ENCODE measurements at regions not wholly inside any gene's neighbourhood (a gene's known extent, or its start where the extent isn't known, plus 50 kb on each side); places are given as distances from the start of the nearest gene placed in this dataset.
"Not testable (repeated sequence)": the region's sequence is repeated elsewhere in the genome, so short reads cannot be mapped to it uniquely, and the experiment has no call there.

DNA sequence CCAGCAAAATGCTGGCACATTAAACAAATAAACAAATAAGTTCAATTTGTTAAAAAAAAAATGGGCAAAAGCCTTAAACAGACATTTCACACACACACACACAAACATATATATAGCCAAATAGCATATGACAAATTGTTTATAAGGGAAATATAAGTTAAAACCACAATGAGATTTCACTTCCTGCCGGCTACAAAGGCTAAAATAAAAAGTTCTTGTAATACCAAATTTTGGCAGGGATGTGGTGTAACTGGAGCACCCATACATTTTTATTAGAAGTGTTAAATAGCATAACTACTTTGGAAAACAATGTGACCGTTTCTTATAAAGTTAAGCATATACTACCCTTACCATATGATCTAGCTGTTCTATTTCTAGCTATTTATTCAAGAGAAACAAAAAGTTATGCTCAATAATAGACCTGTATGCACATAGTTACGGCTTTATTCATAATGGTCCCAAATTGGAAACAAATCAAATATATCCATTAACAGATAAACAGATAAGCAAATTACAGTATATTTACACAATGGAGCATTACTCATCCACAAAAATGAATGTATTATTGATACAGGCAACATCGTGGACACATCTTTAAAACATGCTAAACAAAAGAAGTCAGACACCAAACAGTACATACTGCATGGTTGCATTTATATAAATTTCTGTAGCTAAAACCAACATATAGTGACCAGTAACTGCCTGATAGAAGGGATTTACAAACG, 93.9 kb downstream of the EOMES start:
- DNase-seq: no peak

DNA sequence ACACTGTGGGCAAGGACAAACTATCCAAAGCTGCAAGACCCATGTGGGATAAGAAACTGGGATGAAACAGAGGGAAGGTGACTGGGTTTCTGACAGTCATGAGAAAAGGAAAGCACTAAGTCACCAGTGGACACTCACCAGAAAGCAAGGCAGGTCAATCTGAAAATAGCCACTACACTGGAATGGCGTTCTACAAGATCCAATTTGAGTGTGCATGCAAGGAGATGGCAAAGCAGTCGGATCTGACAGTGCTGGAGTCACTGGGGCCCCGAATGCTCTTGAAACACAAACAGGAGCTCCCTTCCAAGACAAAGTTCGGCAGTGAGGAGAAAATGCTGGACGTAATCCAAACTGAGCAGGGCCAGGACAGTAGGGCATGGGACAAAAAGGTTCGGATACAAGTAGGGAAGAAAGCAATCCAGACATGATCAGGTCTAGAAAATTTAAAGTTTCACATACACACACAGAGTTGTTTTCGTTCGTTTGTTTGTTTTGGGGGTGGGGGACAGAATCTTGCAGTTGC, 95.5 kb downstream of the EOMES start:
- DNase-seq: no peak

DNA sequence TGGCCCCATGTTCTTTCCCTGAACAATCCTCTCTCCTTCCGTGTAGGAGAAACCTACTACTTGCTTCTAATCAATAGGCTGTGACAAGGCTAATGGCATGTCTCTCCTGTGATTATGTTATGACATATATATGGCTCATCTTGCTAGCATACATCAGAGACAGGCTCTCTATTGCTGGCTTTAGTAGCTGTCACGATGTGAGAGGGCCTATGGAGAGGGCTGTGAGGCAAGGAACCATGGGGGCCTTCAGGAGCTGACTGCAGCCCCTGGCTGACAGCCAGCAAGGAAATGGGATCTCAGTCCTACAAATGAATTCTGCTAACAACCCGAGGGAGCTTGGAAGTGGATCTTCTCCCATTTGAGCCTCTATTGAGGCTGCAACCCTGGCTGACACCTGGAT, 96.3 kb downstream of the EOMES start:
- no peak for DNase-seq

DNA sequence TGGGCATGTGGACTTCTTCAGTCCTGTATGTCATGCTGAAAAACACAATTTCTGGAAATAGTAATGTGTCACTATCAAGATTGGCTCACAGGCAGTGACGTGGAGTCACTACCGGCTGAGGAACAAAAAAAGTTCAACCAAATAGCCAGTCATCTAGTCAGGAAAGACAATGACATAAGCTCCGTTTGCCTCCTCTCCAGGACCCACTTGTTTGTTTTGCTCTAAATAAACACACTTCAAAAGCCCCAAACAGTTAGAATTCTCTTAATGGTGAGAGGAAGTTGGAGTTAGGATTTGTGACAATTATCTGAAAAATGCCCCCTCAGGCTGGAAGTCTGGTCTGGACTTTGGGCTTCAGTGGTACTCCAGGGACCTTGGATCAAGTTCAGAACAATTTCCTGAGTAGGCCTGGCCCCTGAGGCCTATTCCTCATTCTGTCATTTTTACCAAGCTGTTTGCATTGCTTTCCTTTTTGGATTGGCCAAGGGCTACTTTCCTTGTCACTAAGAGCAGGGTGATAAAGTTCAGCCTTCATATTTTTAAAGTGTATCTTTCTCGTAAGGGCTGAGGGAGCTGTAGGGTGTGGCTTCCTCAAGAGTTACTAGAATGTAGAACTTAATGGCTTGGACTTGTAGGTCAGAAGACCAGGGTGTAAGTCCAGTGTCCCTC, 98.9 kb downstream of the EOMES start:
- DNase-seq: no peak

DNA sequence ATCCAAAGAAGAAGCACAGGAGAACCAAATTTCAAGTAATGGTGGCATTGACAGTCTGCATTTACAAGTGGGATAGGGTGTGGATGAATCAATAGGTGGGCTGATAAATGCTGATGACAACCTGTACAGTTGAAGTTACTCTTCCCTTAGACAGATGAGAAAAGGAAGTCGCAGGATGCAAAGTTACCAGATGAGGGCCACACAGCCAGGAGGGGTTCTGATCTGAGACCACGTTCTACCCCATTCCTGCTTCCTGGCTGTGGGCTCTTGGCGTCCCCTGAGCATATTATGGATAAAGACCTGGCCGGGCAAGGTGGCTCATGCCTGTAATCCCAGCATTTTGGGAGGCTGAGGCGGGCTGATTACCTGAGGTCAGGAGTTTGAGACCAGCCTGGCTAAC, 104.6 kb downstream of the EOMES start:
- no peak for DNase-seq

DNA sequence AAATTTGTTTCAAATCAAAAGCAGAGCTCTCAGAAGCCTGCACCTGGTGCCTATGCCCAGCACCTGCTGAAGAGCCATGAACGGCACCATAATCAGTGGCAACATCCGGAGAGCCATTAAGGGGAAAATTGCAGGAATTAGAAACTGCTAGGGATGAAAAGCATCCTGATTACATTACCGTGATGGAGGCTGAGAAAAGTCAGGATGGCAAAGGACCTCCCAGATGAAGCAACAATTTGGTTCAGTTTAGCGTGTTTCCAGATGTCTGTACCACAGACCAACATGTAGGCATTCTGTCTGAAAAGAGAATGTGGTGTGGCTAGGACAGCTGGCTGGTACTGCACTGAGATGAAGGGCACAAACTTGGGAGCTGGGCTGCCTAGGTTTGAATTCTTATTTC, 106.1 kb downstream of the EOMES start:
- peak; percentile 62 for DNase-seq

DNA sequence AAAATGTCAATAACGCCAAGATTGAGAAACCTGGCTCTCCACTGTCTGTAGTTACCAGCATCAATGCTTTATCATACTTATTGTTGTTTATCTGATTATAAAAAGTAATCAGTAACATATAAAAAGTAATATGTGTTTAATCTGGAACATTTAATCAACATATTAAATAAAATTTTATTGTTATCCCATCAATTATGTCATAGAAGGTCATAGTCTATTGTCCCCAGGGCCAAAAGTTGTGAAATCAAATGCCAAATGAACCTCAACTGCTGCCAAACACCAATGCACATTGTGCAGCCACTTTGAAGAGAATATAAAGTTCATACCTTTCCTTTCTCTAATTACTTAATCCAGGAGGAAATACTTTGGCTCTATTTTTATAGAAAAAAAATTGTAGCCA, 106.6 kb downstream of the EOMES start:
- no peak for DNase-seq

DNA sequence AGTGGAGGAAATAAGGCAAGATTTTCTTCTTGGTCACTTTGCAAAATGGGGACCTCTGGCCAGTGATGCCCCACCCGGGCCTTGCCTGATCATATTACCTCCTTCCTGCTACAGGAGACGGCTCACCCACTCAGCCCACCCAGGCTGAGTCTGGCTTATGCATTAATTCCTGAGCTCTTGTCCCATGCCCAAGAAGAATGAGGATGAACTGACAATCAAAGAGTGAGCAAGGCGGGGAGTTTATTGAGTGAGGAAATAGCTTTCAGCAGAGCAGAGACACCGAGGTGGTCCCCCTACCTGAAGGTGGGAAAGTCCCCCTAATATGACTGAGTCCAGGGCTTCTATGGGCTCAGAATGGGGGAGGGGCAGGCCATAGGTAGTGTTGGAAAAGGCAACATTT, 107.5 kb downstream of the EOMES start:
- DNase-seq: no peak

DNA sequence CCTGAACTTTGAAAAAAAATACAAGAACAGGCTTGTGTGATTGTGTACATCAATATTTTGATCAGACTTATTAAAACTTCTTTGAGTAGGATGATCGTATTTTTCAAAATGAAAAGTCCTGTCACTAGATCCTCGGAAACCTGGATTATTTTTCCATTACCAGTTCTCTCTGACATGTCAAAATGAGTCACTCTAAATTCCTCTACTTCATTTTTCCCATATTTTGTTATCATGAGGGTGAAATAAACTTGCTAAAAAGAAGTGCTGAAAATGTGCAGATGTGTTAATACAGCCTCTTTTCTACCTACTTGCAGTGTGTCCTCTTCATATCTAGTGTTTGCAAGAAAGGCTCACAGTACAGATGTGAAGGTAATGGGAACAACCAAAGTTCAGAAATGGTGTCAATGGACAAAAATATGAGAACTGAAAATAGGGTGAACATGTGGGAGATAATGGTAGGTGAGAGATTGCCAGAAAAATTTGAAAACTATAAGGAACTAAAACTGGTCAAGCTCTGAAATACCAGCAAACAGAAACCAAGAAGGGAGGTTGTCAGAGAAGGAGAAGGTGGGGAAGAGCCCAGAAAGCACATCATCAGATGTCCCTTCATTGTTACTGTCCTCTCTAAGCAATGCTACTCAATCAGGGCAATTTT, 108.2 kb downstream of the EOMES start:
- no peak for DNase-seq

DNA sequence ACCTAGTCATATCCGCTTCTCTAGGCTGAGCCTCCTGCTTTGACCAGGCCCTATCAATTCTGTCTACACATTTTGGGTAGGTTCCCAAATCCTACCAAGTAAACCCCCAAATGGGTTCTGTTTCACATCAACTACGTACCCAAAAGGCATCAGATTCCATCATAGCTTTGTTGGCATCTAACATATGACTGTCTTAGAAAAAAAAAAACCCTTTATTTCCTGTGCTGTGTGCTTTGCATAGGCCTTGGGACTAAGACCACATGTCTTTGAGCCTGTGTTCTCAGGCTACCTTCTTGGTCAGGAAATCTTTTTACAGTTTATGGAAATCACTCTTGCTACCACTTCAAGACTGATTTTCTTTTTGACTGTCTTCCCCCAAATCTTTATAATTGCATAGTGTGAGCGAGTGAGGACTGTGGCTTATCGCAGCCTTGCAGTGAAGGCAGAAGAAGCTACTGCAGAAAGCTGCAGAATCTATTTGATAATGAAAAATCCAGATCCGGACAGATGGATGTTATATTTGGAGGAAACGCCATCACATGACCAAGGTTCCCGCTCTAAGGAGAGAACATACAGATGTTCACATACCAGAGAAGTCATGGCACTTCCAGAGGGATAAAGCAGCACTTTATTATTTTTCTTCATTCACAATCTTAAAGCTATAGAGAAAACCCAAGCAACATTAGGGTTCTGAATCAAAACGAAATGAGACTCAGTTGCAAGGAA, 111.2 kb downstream of the EOMES start:
- no peak for DNase-seq

DNA sequence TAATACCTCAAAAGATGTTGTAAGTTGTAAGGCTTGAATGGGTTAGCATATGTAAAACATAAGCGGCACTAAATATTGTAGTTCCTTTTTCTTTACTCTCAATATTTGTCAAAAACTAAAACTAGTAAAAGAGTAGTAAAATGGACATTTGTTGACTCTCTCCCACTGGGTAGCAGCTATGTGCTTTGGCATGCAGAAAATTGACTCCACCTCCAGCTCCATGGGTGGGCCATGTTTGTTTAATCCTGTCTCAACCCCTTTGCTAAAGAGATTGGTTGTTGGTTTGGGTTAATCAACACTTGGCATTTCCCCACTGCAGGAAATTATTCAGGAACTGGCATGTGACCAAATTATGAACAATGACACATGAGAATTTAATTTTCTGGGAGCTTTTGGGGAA, 114.8 kb downstream of the EOMES start:
- DNase-seq: no peak

DNA sequence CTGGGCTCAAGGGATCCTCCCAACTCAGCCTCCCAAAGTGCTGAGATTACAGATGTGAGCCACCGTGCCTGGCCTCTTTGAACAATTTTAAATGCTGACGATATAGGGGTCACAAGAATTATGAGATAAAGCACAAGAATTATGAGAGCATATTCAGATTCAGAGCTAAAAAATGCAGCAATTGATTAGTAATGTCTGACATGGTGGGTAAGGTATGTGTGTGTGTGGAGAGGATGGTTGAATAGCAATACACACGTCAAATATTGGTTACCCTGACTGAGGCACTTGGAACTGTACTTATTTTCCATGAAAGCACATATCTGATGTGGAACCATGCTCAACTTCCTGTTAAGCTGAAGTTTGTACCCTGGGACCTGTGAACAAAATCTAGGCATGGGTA, 115.6 kb downstream of the EOMES start:
- DNase-seq: no peak

DNA sequence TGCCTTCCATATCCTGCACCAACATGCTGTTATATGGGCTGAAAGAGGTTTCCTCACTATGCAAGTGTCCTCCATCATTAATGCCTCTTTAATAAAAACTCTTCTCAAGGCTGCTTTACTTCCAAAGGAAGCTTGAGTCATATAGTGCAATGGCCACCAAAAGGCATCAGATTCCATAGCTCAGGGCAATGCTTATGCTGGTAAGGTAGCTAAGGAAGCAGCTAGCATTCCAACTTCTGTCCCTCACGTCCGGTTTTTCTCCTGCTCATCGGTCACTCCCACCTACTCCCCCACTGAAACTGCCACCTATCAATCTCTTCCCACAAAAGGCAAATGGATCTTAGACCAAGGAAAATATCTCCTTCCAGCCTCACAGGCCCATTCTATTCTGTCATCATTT, 117.1 kb upstream of the SLC4A7 start:
- DNase-seq: not testable (repeated sequence)

DNA sequence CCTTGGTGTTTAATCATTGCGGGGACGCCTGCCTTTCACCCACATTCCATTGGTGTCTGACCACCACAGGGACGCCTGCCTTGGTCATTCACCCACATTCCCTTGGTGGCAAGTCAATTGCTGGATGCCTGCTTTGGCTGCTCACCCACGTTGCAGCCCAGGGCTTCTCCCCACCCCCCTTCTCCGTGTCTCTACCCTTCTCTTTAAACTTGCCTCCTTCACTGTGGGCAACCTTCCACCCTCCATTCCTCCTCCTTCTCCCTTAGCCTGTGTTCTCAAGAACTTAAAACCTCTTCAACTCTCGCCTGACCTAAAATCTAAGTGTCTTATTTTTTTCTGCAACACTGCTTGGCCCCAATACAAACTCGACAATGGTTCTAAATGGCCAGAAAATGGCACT, 115.6 kb upstream of the SLC4A7 start:
- not testable (repeated sequence) for DNase-seq

DNA sequence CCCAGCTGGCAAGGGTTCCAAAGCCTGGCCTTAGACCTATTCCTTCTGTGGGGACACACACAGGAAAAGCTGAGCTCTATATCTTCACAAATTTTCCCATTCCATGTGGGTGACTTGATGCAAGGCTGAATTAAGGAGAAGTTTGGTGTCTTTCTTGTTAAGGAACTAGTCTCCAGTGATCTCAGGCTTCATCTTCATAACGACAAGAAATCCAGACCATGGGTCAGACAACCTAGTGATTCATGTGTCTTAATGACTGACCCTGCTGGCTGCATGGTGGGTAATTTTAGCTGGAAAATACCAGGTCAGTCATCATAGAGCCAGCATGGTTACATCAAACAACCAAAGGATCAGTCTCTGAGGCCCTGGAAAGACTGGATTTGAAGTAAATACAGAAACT, 112.7 kb upstream of the SLC4A7 start:
- DNase-seq: no peak

DNA sequence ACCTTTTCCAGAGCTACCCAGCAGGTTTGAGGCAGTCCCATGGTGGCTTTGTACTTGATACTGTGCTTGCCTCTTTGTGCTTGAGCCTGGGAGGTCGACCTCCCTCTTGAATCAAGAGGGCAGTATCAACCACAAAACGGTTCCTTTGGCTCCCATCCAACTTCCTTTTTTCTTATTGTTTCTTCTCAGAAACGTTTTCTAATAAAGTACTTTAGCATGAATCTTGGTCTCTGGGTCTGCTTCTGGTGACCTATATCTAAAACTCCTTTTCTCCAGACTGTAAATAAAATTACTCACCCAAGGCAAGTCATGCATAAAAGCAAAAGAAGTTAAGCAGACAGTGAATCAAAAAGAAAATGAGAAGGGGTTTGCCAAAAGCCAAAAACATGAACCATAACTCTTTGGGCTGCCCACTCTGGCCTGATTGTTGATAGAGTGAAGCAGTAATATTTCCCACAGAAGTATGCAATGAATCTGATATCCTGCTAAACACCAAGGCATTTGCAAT, 112.2 kb upstream of the SLC4A7 start:
- no peak for DNase-seq

DNA sequence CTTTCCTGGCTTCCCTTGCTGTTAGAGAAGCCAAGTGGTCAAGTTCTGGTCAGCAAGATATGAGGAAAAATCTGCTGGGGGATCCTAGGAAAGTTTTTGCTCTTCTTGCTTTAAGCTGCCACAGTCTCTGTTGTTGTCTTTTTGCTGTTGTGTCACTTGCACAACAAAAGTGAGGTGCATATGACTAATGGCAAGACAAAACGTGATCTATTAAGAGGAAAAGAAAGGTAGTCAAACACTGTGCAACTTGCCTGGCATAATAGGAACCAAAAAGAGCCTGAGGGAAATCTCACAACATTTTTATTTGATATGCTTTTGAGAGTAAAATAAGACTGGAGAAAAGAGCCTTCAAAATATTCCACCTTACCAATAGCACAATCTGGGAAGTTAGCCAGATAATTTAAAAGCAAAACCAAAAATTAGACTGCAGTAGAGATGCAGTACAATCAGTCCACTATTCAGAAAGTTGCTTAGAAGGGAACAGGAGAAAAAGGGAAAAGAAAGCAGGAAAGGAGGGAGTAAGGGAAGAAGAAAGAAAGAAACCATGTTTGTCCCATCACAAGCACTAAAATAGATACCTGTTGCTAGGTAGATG, 110.0 kb upstream of the SLC4A7 start:
- no peak for DNase-seq

DNA sequence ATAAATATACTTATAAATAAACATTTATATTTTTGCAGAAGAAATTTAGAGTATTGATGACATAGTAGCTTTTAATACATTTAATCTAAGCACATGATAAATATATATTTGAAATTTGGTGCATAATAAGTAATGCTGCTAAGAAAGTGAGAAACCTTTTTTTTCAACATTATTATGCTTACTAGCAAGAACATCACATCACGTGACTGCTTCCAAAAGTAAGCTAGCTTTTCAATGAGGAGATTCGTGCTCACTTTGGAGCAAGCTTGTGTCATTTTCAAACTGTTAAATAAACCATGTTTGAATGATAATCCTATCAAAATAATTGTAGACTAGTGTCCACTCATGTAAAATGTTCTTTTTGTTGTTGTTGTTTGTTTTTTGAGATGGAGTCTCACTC, 109.0 kb upstream of the SLC4A7 start:
- no peak for DNase-seq

DNA sequence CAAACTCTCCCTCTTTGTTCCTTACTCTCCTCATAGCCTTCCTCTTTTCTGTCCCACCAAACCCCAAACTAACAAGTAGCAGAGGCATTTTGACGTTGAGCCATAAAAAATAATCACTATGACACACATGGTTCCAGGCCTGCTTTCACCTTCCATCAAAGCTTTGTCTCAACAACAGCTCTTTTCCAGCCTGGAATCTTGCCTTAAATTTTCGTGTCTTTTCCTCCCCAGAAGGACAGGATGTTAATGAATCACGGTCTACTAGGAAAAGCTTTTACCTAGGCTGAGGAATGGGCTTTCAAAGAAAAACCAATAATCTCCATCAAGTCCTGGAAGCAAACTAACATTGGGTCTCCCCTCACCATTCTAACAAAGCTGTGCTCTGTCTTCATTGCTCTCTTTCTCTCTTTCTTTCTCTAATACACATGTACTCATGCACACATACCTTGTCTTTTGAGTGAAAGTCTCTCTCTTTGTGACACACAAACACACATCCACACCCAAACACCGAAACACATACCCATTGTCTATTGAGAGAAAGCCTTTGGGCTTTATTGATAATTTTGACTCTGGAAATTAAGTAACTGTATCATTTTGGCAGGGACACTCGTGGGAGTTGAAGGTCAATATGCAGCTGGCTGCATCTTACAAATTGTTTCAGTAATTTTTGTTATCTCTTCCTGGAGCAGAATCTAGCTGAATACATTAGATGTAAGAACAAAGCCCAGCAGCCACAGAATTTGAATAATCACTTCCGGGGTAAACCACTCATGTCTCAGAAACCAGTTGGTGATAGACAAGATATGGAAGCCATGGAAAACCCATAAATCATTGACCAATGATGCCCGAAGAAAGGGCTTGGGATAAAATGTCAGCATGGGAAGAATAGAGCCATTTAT, 107.4 kb upstream of the SLC4A7 start:
- DNase-seq: no peak

DNA sequence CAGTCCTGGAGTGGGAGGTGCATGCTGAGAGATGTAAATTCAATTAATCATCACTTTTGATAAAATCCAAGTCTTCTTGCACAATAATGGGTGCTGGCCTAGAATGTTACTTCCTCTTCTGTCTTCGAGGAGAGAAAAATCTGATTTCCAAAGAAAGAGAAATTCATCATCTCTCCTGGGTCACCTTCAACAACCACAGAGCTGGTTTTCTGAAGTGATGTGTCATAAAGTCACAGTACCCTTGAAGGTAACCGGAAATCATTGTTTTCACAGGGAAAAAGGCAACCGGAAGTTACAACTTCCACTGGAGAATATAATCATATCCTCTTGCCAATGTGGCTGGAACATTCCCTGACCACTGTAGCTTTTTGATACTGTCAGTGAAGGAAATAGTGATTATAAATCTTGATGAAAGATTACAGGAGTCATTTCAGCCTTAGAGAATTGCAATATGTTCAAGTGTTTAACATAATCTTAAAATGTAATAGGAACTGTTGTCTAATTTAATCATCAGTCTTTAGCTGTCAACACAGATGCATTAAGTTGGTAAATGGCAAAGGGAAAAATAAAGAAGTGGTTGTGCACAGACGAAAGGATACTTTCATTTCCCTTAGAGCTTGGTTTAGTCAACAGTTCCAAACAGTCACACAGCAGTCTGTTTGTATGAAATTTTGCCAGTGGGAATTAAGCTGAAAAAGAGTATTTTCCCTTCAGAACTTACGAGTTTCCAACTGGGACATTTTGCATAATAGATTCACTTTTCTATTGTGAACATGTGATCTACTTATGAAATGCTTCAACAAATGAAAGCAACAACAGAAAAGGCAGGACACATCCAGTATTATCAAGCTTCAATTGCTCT, 106.5 kb upstream of the SLC4A7 start:
- DNase-seq: no peak

DNA sequence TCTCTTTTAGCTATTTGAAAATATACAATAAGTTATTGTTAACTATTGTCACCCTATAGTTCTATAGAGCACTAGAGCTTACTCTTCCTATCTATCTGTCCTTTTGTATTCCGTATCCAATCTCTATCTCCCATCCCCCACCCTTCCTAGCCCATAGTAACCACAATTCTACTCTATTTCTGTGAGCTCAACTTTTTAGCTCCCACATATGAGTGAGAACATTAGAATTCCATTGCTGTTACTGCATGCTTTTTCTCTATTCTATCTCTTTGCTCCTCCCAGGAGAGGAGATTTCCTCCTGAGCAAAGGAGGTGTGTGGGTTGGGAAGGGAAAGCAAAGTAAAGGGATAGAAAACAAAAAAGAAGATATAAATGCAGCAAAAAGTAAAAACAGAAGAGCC, 105.6 kb upstream of the SLC4A7 start:
- DNase-seq: no peak

Data from NCI-H2081 treated with DMSO at 0.1 percent for 48 hours (cell line).